Neural crest cell (in vitro differentiated cells): ENCODE measurements at regions not wholly inside any gene's neighbourhood (a gene's known extent, or its start where the extent isn't known, plus 50 kb on each side); places are given as distances from the start of the nearest gene placed in this dataset.

Source experiments
- DNase-seq: peaks from one replicate; pipeline ENCODE4 v3.0.0; 2021; ENCODE audit warnings: low read depth, mixed read lengths, low spot score
- H3K27ac Mint-ChIP-seq: one replicate; pipeline ENCODE4 v1.8.0; 2021; ENCODE audit warnings: mild to moderate bottlenecking, mixed read lengths; ENCODE audit not compliant: unreplicated experiment
- H3K27me3 Mint-ChIP-seq: 2 replicates; pipeline ENCODE4 v1.8.0; 2021; ENCODE audit warnings: low read depth, mild to moderate bottlenecking, mixed read lengths
- H3K36me3 Mint-ChIP-seq: 2 replicates; pipeline ENCODE4 v1.8.0; 2021; ENCODE audit warnings: low read depth, mild to moderate bottlenecking, mixed read lengths
- H3K4me1 Mint-ChIP-seq: 2 replicates; pipeline ENCODE4 v1.8.0; 2021; ENCODE audit warnings: mixed read lengths
- H3K4me3 Mint-ChIP-seq: one replicate; pipeline ENCODE4 v1.8.0; 2021; ENCODE audit warnings: mild to moderate bottlenecking, mixed read lengths
- H3K9me3 Mint-ChIP-seq: 2 replicates; pipeline ENCODE4 v1.8.0; 2021; ENCODE audit warnings: mixed read lengths
- TF ChIP-seq, protein P1 (sequence below): fragments of 200-600 bp; sonication (generic); conservative IDR thresholded peaks from 2 replicates; pipeline ENCODE4 v1.5.0; 2021; ENCODE audit warnings: antibody characterized with exemption, mild to moderate bottlenecking

DNA sequence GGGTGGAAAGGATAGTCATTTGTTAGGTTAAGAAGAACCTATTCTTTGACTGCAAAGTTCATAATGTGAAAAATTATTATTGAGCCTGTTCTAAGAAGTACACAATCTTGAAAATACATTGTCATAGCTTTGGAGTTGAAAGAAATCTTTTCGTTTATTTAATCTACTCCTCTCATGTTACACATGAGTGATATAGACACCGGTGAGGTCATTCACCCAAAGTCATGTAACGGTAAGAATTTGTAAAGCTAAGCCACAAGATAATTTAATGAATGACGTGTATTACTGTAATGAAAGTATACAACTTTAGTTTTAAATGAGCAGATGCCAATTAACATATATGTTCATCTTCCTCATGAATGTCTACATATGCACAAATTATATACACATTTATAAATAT, 284.1 kb upstream of the PDE4D start:
- TF ChIP-seq, protein P1, sequence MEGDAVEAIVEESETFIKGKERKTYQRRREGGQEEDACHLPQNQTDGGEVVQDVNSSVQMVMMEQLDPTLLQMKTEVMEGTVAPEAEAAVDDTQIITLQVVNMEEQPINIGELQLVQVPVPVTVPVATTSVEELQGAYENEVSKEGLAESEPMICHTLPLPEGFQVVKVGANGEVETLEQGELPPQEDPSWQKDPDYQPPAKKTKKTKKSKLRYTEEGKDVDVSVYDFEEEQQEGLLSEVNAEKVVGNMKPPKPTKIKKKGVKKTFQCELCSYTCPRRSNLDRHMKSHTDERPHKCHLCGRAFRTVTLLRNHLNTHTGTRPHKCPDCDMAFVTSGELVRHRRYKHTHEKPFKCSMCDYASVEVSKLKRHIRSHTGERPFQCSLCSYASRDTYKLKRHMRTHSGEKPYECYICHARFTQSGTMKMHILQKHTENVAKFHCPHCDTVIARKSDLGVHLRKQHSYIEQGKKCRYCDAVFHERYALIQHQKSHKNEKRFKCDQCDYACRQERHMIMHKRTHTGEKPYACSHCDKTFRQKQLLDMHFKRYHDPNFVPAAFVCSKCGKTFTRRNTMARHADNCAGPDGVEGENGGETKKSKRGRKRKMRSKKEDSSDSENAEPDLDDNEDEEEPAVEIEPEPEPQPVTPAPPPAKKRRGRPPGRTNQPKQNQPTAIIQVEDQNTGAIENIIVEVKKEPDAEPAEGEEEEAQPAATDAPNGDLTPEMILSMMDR = no peak
- Mint-ChIP-seq H3K27ac (no peak overlapping the region), H3K9me3 (peaks cover 3% of the 10 kb centered on the region), H3K27me3 (no peaks in the 10 kb centered on the region), H3K4me3 (no peak overlapping the region), H3K4me1 (no peaks in the 10 kb centered on the region), H3K36me3 (no peaks in the 10 kb centered on the region)
- DNase-seq = no peak

DNA sequence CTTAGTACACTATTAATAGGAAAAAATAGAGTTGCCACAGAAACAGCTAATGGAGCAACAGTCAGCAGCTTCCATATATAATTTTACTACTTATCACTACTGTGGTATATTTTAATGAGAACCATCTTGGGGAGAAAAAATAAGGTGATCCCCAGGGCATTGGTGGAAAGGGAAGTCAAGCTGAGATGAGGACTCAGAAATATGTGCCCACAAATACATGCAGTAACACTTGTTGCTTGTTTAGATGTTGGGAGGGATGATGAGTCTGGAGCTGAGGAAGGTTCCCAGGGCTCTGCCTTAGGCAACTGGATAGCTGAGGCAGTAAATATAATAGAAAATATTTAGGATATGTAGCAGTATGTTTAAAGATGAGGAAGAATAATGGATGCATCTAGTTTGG, 280.1 kb upstream of the PDE4D start:
- TF ChIP-seq, protein P1 = no peak

DNA sequence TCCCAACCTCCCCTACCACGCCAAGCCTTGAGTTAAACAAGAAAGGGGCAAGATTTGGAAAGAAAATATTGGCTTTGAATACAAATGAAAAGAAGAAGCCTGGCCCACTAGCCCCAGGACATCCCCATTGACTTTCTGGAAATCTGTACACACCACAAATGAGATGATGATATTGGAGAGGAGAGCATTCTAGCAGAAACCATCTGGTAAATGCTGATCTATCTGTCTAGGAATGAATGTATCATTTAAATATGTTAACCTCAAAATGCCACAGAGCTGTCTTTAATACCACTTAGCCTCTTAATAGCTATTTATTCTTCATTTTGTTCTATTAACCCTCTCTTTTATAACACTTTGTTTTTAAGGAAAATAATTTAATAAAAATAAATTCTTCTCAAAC, 270.2 kb upstream of the PDE4D start:
- H3K4me1 Mint-ChIP-seq = no peaks in the 10 kb centered on the region
- H3K36me3 Mint-ChIP-seq = no peaks in the 10 kb centered on the region
- no peaks in the 10 kb centered on the region for H3K9me3 Mint-ChIP-seq
- no peak for DNase-seq
- H3K4me3 Mint-ChIP-seq = no peak overlapping the region
- H3K27ac Mint-ChIP-seq = no peak overlapping the region
- H3K27me3 Mint-ChIP-seq = no peaks in the 10 kb centered on the region
- TF ChIP-seq, protein P1 = no peak

More for the DNA sequence above, 280.1 kb upstream of the PDE4D start:
- Mint-ChIP-seq H3K36me3 (no peaks in the 10 kb centered on the region), H3K27ac (no peak overlapping the region), H3K4me1 (no peaks in the 10 kb centered on the region), H3K4me3 (no peak overlapping the region), H3K9me3 (peaks cover 3% of the 10 kb centered on the region), H3K27me3 (no peaks in the 10 kb centered on the region)
- DNase-seq = no peak

DNA sequence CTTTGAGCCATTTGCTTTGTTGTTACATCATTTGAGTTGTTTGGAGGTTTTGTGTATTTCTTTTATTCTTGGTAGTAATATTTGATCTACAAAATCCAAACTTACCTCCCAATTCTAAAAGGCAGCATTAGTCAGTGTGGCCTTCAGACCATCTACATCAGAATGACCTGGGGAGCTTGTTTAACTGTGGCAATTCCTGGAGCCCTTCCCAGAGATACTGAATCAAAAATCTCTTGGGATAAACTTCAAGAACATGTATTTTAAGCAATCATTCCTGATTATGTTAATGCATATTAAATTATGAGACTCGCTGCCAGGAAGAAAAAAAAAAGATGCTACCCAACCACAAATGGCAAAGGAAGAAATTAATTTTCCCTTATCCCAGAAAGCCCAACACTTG, 268.9 kb upstream of the PDE4D start:
- Mint-ChIP-seq H3K4me1 (no peaks in the 10 kb centered on the region), H3K9me3 (no peaks in the 10 kb centered on the region), H3K27me3 (no peaks in the 10 kb centered on the region), H3K4me3 (no peak overlapping the region), H3K27ac (no peak overlapping the region), H3K36me3 (no peaks in the 10 kb centered on the region)
- no peak for DNase-seq
- TF ChIP-seq, protein P1 = no peak

DNA sequence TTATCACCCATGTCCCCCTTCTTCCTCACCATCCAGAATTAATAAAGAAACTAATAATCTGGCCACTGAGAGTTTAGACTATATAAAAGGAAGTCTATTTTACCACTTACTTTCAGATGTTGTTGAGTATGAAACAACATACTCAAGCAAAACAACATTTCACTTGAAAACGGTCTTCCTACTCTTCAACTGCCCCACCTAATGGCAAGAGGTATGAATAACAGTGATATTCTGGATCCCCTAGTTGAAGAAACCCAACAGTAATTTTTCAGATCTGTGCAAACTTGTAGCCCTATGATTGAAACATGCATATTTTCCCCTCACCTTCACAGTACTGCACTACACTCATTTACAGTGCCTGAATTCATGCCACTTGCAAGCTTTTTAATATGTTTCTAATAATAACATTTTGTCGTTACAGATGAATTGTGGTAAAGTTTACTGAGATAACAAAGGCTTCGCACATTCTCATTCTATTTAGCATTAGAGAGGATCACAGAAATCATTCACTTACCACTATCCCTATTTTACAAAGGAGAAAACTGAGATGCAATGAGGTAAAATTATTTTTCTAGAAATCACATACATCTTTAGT, 267.9 kb upstream of the PDE4D start:
- H3K36me3 Mint-ChIP-seq = no peaks in the 10 kb centered on the region
- H3K4me3 Mint-ChIP-seq = no peak overlapping the region
- H3K27ac Mint-ChIP-seq = no peak overlapping the region
- TF ChIP-seq, protein P1 = peak; percentile 70
- DNase-seq = no peak
- no peaks in the 10 kb centered on the region for H3K4me1 Mint-ChIP-seq
- no peaks in the 10 kb centered on the region for H3K9me3 Mint-ChIP-seq
- no peaks in the 10 kb centered on the region for H3K27me3 Mint-ChIP-seq
